Gastroesophageal sphincter (tissue), 4 donors: ENCODE measurements at regions not wholly inside any gene's neighbourhood (a gene's known extent, or its start where the extent isn't known, plus 50 kb on each side); places are given as distances from the start of the nearest gene placed in this dataset.

Experiments
- ATAC-seq: fragments of 150-250 bp; one replicate; pipeline ENCODE4 v1.9.1; 2016; ENCODE audit warnings: mild to moderate bottlenecking, moderate library complexity
- H3K27ac ChIP-seq, 4 donors: fragments of 200-600 bp; sonication (generic) in 3 of 4; 1 replicate in 3 of 4; 2 replicates in 1 of 4; pipeline ENCODE4 v1.5.1; 2016 to 2019
- H3K27me3 ChIP-seq: fragments of 200-600 bp; sonication (generic); one replicate; pipeline ENCODE4 v1.5.1; 2019
- H3K36me3 ChIP-seq, 2 donors: fragments of 200-600 bp; sonication (generic); one replicate each; pipeline ENCODE4 v1.5.1; 2019; ENCODE audit warnings: control low read depth in 1 of 2
- H3K4me1 ChIP-seq, 3 donors: fragments of 200-600 bp; sonication (generic); 1 replicate in 2 of 3; 2 replicates in 1 of 3; pipeline ENCODE4 v1.5.1; 2016 to 2019; ENCODE audit warnings: control low read depth in 2 of 3
- H3K4me3 ChIP-seq, 2 donors: fragments of 200-600 bp; sonication (generic); one replicate each; pipeline ENCODE4 v1.5.1; 2019; ENCODE audit warnings: mild to moderate bottlenecking in 1 of 2, moderate library complexity in 1 of 2
- H3K9me3 ChIP-seq, 3 donors: fragments of 200-600 bp; sonication (generic); one replicate each; pipeline ENCODE4 v1.5.1; 2017 to 2019; ENCODE audit warnings: control low read depth in 2 of 3
- EP300 ChIP-seq: sonication (generic); formaldehyde crosslinking; IDR thresholded peaks from one replicate; pipeline ENCODE4 v1.6.1; 2017; ENCODE audit warnings: antibody characterized with exemption, mild to moderate bottlenecking
- POLR2A ChIP-seq, 2 donors: fragments of 450-650 bp; IDR thresholded peaks; one replicate each; pipeline ENCODE4 v1.6.1; 2017; ENCODE audit warnings: antibody characterized with exemption in 2 of 2, mild to moderate bottlenecking in 2 of 2, moderate library complexity in 1 of 2
- POLR2AphosphoS5 ChIP-seq: sonication (generic); formaldehyde crosslinking; IDR thresholded peaks from one replicate; pipeline ENCODE4 v1.6.1; 2017; ENCODE audit warnings: antibody characterized with exemption
- WGBS, 2 donors: methylation state at CpG; one replicate each; pipeline ENCODE4 v1.1.5; 2018; ENCODE audit warnings: low coverage in 1 of 2; 5-methylcytosine and 5-hydroxymethylcytosine counted together
- TF ChIP-seq, protein P1 (sequence below), 4 experiments: fragments of 200-600 bp in 2 of 4; fragments of 450-650 bp in 2 of 4; sonication (generic) in 1 of 4; IDR thresholded peaks; one replicate each; pipeline ENCODE4 v1.5.1; 2017 to 2019; ENCODE audit warnings: antibody characterized with exemption in 4 of 4, mild to moderate bottlenecking in 2 of 4, moderate library complexity in 2 of 4

DNA sequence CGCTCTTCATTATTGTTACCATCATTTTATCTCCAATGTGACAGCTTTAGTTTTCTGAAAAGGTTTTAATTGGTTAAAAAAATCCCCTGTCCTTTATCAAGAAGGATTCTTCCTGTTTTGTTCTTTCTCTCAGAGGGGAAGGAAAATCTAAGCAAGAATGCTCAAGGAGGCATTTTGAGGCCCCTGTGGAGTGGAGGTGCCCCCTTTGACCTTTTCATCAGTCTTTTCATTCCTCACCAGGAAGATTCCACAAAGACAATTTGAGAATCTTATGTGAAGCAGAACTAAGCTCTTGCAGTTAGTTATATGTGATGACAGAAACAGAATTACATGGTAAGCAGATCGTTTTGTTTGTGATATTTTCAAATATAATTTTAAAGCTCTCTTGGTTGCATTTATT is 489.6 kb downstream of the MAN2A1 start:
- no peaks in the 10 kb centered on the region for H3K27me3 ChIP-seq
- H3K27ac ChIP-seq, result no peak overlapping the region
- no peaks in the 10 kb centered on the region for H3K4me1 ChIP-seq
- H3K36me3 ChIP-seq, result no peaks in the 10 kb centered on the region
- ATAC-seq, result no peak
- TF ChIP-seq POLR2AphosphoS5, result no peak
- H3K4me3 ChIP-seq, result no peak overlapping the region
- 56 to 66% methylated on average over 2 of the region's 2 CpGs for WGBS, 2 donors
- H3K9me3 ChIP-seq, result no peaks in the 10 kb centered on the region

GRCh38 chr5:110194191-110194590 is 504.5 kb downstream of the MAN2A1 start:
- TF ChIP-seq, protein P1, sequence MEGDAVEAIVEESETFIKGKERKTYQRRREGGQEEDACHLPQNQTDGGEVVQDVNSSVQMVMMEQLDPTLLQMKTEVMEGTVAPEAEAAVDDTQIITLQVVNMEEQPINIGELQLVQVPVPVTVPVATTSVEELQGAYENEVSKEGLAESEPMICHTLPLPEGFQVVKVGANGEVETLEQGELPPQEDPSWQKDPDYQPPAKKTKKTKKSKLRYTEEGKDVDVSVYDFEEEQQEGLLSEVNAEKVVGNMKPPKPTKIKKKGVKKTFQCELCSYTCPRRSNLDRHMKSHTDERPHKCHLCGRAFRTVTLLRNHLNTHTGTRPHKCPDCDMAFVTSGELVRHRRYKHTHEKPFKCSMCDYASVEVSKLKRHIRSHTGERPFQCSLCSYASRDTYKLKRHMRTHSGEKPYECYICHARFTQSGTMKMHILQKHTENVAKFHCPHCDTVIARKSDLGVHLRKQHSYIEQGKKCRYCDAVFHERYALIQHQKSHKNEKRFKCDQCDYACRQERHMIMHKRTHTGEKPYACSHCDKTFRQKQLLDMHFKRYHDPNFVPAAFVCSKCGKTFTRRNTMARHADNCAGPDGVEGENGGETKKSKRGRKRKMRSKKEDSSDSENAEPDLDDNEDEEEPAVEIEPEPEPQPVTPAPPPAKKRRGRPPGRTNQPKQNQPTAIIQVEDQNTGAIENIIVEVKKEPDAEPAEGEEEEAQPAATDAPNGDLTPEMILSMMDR (IDR thresholded peaks at IDR 0.05), result no peak
- TF ChIP-seq POLR2AphosphoS5 (no peak), EP300 (no peak), POLR2A (IDR thresholded peaks at IDR 0.05) (no peak)

GRCh38 chr5:110195288-110195687 is 505.6 kb downstream of the MAN2A1 start:
- H3K27ac ChIP-seq, result no peak overlapping the region
- H3K9me3 ChIP-seq, result peaks cover 0 to 9% (median 0%) of the 10 kb centered on the region in 3 donors
- no peak for TF ChIP-seq POLR2AphosphoS5
- TF ChIP-seq, protein P1 (IDR thresholded peaks at IDR 0.05), result no peak
- no peak for TF ChIP-seq POLR2A (IDR thresholded peaks at IDR 0.05)
- no peak for TF ChIP-seq EP300
- no peaks in the 10 kb centered on the region for H3K36me3 ChIP-seq
- H3K4me3 ChIP-seq, result no peak overlapping the region
- no peaks in the 10 kb centered on the region for H3K4me1 ChIP-seq
- no peak for ATAC-seq
- H3K27me3 ChIP-seq, result no peaks in the 10 kb centered on the region
- no CpG with 5 or more reads among the region's 1 CpG for WGBS, 2 donors

More at GRCh38 chr5:110194191-110194590, 504.5 kb downstream of the MAN2A1 start:
- H3K27me3 ChIP-seq, result no peaks in the 10 kb centered on the region
- no peaks in the 10 kb centered on the region for H3K4me1 ChIP-seq
- no peak overlapping the region for H3K4me3 ChIP-seq
- H3K36me3 ChIP-seq, result no peaks in the 10 kb centered on the region
- no peak for ATAC-seq
- peaks cover 0 to 1% (median 0%) of the 10 kb centered on the region in 3 donors for H3K9me3 ChIP-seq
- no peak overlapping the region for H3K27ac ChIP-seq

DNA sequence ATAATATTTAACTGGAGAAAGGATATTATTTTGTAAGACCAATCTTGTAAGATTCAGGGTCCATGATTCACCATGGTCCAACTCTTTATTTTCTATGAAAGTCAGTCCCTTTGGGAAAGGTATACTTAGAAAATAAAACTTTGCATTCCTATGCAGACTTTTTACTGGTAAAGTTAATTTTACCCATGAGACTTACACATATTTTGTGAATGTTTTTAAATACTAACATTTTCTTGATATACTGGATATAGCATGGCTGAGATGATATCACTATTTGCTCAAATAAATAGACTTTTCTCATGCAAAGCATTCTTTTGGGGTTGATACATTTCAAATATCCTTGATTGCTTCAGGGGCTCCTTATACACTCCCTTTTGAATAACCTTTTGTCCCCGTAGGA is 512.1 kb downstream of the MAN2A1 start:
- H3K9me3 ChIP-seq, result peaks cover 0 to 9% (median 0%) of the 10 kb centered on the region in 3 donors
- H3K4me3 ChIP-seq, result no peak overlapping the region
- no peaks in the 10 kb centered on the region for H3K4me1 ChIP-seq
- TF ChIP-seq, protein P1 (IDR thresholded peaks at IDR 0.05), result no peak
- TF ChIP-seq POLR2AphosphoS5 (no peak), POLR2A (IDR thresholded peaks at IDR 0.05) (no peak), EP300 (no peak)
- H3K27ac ChIP-seq, result no peak overlapping the region
- no peaks in the 10 kb centered on the region for H3K27me3 ChIP-seq
- ATAC-seq, result no peak
- WGBS, 2 donors, result 40 to 48% methylated on average over 1 of the region's 1 CpG
- no peaks in the 10 kb centered on the region for H3K36me3 ChIP-seq

DNA sequence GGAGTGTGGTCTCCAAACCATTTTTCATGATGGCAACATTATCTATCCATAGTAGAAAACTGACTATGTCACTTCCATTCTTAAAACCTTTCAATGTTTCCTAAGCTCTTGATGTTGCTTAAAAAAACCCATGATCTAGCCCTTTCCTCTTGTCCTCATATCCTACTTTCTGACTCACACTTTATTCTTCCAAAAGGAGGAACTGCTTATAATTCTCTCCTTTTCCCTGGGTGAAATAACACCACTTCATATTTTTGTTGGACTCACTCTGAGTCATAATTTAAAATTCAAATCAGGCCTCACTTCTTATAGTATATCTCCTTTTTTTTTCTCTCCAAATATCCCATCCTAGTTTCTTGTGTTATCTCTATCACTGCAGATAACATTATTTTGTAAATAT is 513.9 kb downstream of the MAN2A1 start:
- ATAC-seq, result no peak
- TF ChIP-seq POLR2AphosphoS5 (no peak), POLR2A (IDR thresholded peaks at IDR 0.05) (no peak), EP300 (no peak)
- TF ChIP-seq, protein P1 (IDR thresholded peaks at IDR 0.05), result no peak
- H3K36me3 ChIP-seq, result no peaks in the 10 kb centered on the region
- H3K9me3 ChIP-seq, result peaks cover 0 to 16% (median 0%) of the 10 kb centered on the region in 3 donors
- no peak overlapping the region for H3K4me3 ChIP-seq
- H3K4me1 ChIP-seq, result no peaks in the 10 kb centered on the region
- H3K27ac ChIP-seq, result no peak overlapping the region
- no peaks in the 10 kb centered on the region for H3K27me3 ChIP-seq

DNA sequence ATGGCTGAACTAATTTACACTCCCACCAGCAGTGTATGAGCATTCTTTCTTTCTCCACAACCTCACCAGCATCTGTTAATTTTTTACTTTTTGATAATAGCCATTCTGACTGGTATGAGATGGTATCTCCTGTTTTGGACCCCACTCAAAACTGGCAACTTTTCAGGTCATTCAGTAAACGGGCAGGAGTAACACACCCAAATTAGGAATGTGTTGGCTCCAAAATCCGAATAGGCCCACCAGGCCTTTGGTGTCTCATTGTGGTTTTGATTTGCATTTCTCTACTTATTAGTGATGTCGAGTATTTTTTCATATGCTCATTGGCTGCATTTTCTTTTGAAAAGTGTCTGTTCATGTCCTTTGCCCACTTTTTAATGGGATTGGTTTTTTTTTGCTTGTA is 517.1 kb downstream of the TMEM232 start:
- Histone ChIP-seq H3K4me1 (no peaks in the 10 kb centered on the region), H3K27me3 (no peaks in the 10 kb centered on the region), H3K4me3 (no peak overlapping the region), H3K9me3 (peaks cover 0 to 16% (median 0%) of the 10 kb centered on the region in 3 donors), H3K36me3 (no peaks in the 10 kb centered on the region), H3K27ac (no peak overlapping the region)
- ATAC-seq, result no peak
- 84 to 89% methylated on average over 3 of the region's 3 CpGs for WGBS, 2 donors
- TF ChIP-seq POLR2AphosphoS5, result no peak
- TF ChIP-seq, protein P1 (IDR thresholded peaks at IDR 0.05), result no peak
- no peak for TF ChIP-seq EP300
- TF ChIP-seq POLR2A (IDR thresholded peaks at IDR 0.05), result no peak
